HepG2 (cell line): ENCODE measurements at regions not wholly inside any gene's neighbourhood (a gene's known extent, or its start where the extent isn't known, plus 50 kb on each side); places are given as distances from the start of the nearest gene placed in this dataset.

ENCODE experiments used
- ATAC-seq: fragments of 200-7000 bp; cut with Tn5 transposase; 3 replicates; pipeline ENCODE4 v1.9.1; 2020; ENCODE audit warnings: mild to moderate bottlenecking, moderate library complexity
- BruUV-seq: library from RNA; stranded (reverse); fragments of 400-500 nt; replicated peaks from 2 replicates; lab custom pipeline; 2021; lab: Mats Ljungman, UMichigan
- CTCF ChIA-PET: fragments of 300-600 bp; formaldehyde crosslinking; extraction: SDS; loops from one replicate; lab custom pipeline; 2021; ENCODE audit warnings: low total read pairs, inconsistent platforms, low intra/inter-chr PET ratio; lab: Yijun Ruan, JAX
- POLR2A ChIA-PET: fragments of 350-600 bp; sonication (Branson Sonifier 250); formaldehyde crosslinking; loops from one replicate; lab custom pipeline; 2020; ENCODE audit warnings: antibody characterized with exemption, inconsistent platforms; lab: Yijun Ruan, JAX
- DNase-seq: peaks from one replicate; pipeline ENCODE4 v3.0.0-alpha.2; 2015; ENCODE audit warnings: low spot score
- FAIRE-seq: peaks from 3 replicates; lab custom pipeline; 2011; peaks lifted over from hg19 to GRCh38; lab: Jason Lieb, UNC
- H2AFZ ChIP-seq: one replicate; pipeline ENCODE4 v1.6.1; 2011; ENCODE audit warnings: low read length, inconsistent platforms
- H3K27ac ChIP-seq: fragments of 300-600 bp; 3 replicates; pipeline ENCODE4 v1.8.0; 2011; ENCODE audit warnings: mixed run types, mild to moderate bottlenecking, mixed read lengths, low read length, inconsistent platforms; ENCODE audit not compliant: insufficient read depth; ENCODE audit errors: extremely low read length
- H3K27me3 ChIP-seq, 2 experiments: fragments of 200-600 bp in 1 of 2; 2 replicates in 1 of 2; 3 replicates in 1 of 2; pipeline versions ENCODE4 v1.6.0 to v1.8.0; 2011; ENCODE audit warnings: low read length in 2 of 2, mild to moderate bottlenecking in 2 of 2, moderate library complexity in 2 of 2, inconsistent platforms in 1 of 2; ENCODE audit not compliant: insufficient read depth in 2 of 2, control insufficient read depth in 1 of 2
- H3K36me3 ChIP-seq, 2 experiments: fragments of 200-600 bp in 1 of 2; replicated peaks in 1 of 2; 2 replicates in 1 of 2; 3 replicates in 1 of 2; pipeline versions ENCODE4 v1.5.1 to v1.8.0; 2011; ENCODE audit warnings: low read length in 2 of 2, inconsistent platforms in 1 of 2; ENCODE audit not compliant: insufficient read depth in 2 of 2, control insufficient read depth in 1 of 2
- H3K4me1 ChIP-seq: 2 replicates; pipeline ENCODE4 v1.5.1; 2012; ENCODE audit warnings: low read length, inconsistent platforms; ENCODE audit not compliant: insufficient read depth
- H3K4me2 ChIP-seq: 2 replicates; pipeline ENCODE4 v1.6.0; 2011; ENCODE audit warnings: low read depth, low read length, inconsistent platforms
- H3K4me3 ChIP-seq, 3 experiments: fragments of 200-600 bp in 1 of 3; sonication (generic), shearing (Covaris generic) in 1 of 3; replicated peaks in 1 of 3; 2 replicates each; pipeline ENCODE4 v1.5.1; 2011 to 2016; ENCODE audit warnings: low read length in 3 of 3, inconsistent platforms in 2 of 3, low read depth in 2 of 3, mild to moderate bottlenecking in 2 of 3, control low read depth in 1 of 3, mixed read lengths in 1 of 3; ENCODE audit not compliant: insufficient read depth in 1 of 3
- H3K79me2 ChIP-seq: one replicate; pipeline ENCODE4 v1.6.1; 2011; ENCODE audit warnings: low read length, inconsistent platforms; ENCODE audit not compliant: insufficient read depth
- H3K9ac ChIP-seq: 2 replicates; pipeline ENCODE4 v1.6.0; 2011; ENCODE audit warnings: mild to moderate bottlenecking, low read depth, low read length, inconsistent platforms; ENCODE audit not compliant: insufficient read depth
- H3K9me3 ChIP-seq: 2 replicates; pipeline ENCODE4 v1.5.1; 2012; ENCODE audit warnings: mild to moderate bottlenecking, low read length
- H4K20me1 ChIP-seq: 2 replicates; pipeline ENCODE4 v1.6.0; 2011; ENCODE audit warnings: inconsistent platforms, mild to moderate bottlenecking, low read length, moderate library complexity; ENCODE audit not compliant: insufficient read depth
- CBFB ChIP-seq: sonication (generic); formaldehyde crosslinking; IDR thresholded peaks from 2 replicates; pipeline ENCODE4 v1.4.0; 2020; ENCODE audit warnings: missing genetic modification reagents
- DR1 ChIP-seq: sonication (generic); formaldehyde crosslinking; IDR thresholded peaks from 2 replicates; pipeline ENCODE4 v1.8.0; 2021; ENCODE audit warnings: mild to moderate bottlenecking, missing genetic modification reagents, inconsistent platforms
- NFE2L1 ChIP-seq: sonication (generic); formaldehyde crosslinking; IDR thresholded peaks from 2 replicates; pipeline ENCODE4 v1.4.0; 2020; ENCODE audit warnings: missing genetic modification reagents, mild to moderate bottlenecking, borderline replicate concordance
- RARA ChIP-seq: IDR thresholded peaks from 2 replicates; pipeline ENCODE4 v1.6.1; 2016; ENCODE audit warnings: missing genetic modification reagents, missing compliant biosample characterization
- RELA ChIP-seq: sonication (generic); formaldehyde crosslinking; IDR thresholded peaks from 2 replicates; pipeline ENCODE4 v1.4.0; 2020; ENCODE audit warnings: missing genetic modification reagents
- SYNCRIP ChIP-seq: fragments of 200-400 bp; formaldehyde crosslinking; IDR thresholded peaks from 2 replicates; pipeline ENCODE4 v1.6.1; 2018; ENCODE audit warnings: mild to moderate bottlenecking, low read depth, low read length; ENCODE audit not compliant: insufficient read depth
- TCF7L2 ChIP-seq: IDR thresholded peaks from 2 replicates; pipeline ENCODE4 v1.6.1; 2011; ENCODE audit warnings: mild to moderate bottlenecking, low read depth, low read length, moderate library complexity
- ZFP41 ChIP-seq: sonication (generic); formaldehyde crosslinking; IDR thresholded peaks from 2 replicates; pipeline ENCODE4 v1.4.0; 2020; ENCODE audit warnings: mild to moderate bottlenecking, missing genetic modification reagents, borderline replicate concordance
- ZNF225 ChIP-seq: sonication (generic); formaldehyde crosslinking; IDR thresholded peaks from 2 replicates; pipeline ENCODE4 v1.4.0; 2020; ENCODE audit warnings: mild to moderate bottlenecking, missing genetic modification reagents
- ZNF639 ChIP-seq: conservative IDR thresholded peaks from 2 replicates; pipeline ENCODE4 v1.6.1; 2018; ENCODE audit warnings: missing genetic modification reagents
- ZNF768 ChIP-seq: sonication (generic); formaldehyde crosslinking; IDR thresholded peaks from 2 replicates; pipeline ENCODE4 v1.4.0; 2020; ENCODE audit warnings: missing genetic modification reagents
- ZSCAN5A ChIP-seq: sonication (generic); formaldehyde crosslinking; IDR thresholded peaks from 2 replicates; pipeline ENCODE4 v1.8.0; 2022; ENCODE audit warnings: mild to moderate bottlenecking, missing genetic modification reagents, borderline replicate concordance
- ZUFSP ChIP-seq: sonication (generic); formaldehyde crosslinking; IDR thresholded peaks from 2 replicates; pipeline ENCODE4 v1.9.0; 2021; ENCODE audit warnings: missing genetic modification reagents, mild to moderate bottlenecking, borderline replicate concordance
- WGBS: methylation state at CpG from one replicate; pipeline ENCODE4 v1.1.6; 2017; ENCODE audit warnings: low lambda C conversion rate; 5-methylcytosine and 5-hydroxymethylcytosine counted together
- in situ Hi-C: cut with HindIII; loops from 2 replicates; pipeline ENCODE4 v1.10.0; 2017; ENCODE audit warnings: low pct_unique_long_range_greater_than_20kb; ENCODE audit not compliant: extremely low pct_ligation_motif_present
- intact Hi-C: fragments of 100-400 bp; cut with micrococcal nuclease; formaldehyde crosslinking; loops from one replicate; pipeline ENCODE4 v1.10.0; 2022; ENCODE audit not compliant: unreplicated experiment
- TF ChIP-seq, protein P1 (sequence below): sonication (generic); formaldehyde crosslinking; IDR thresholded peaks from 2 replicates; pipeline ENCODE4 v1.5.0; 2020; ENCODE audit warnings: missing genetic modification reagents

DNA sequence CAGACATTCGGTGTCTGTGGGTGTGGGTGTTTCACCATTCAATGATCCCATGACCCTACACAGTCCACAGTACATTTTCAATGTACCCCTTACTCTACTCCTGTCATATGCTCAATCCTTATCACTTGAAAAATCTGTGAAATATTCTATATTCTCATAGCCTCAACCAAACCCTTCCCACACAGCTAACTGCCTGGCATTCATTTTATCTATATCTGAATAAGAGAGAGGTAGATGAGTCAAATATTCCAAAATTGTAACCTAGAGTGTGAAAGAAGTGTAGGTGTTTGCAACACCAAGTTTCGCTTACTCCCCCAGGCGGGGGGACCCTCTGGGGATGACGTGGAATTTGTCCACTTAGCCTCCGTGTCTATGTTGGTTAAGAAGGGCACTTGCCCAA, 354.8 kb downstream of the ETS1 start:
- ChIA-PET POLR2A (no interaction called here), CTCF (no interaction called here)
- in situ Hi-C loops: no loop called here
- no peak overlapping the region for H3K4me2 ChIP-seq
- WGBS: 4% methylated on average over 5 of the region's 5 CpGs
- ATAC-seq (no peak), DNase-seq (no peak), FAIRE-seq (no peak)
- H4K20me1 ChIP-seq: no peaks in the 10 kb centered on the region
- BruUV-seq: no TSS peak
- no peaks in the 10 kb centered on the region for H3K27me3 ChIP-seq
- H3K79me2 ChIP-seq: no peaks in the 10 kb centered on the region
- TF ChIP-seq RELA: no peak
- TF ChIP-seq ZNF768 (CRISPR knock-in tag): no peak
- no peak for TF ChIP-seq NFE2L1 (CRISPR knock-in tag)
- no peak for TF ChIP-seq SYNCRIP
- TF ChIP-seq ZSCAN5A (CRISPR knock-in tag): no peak
- no peak overlapping the region for H3K27ac ChIP-seq
- H3K9me3 ChIP-seq: no peaks in the 10 kb centered on the region
- intact Hi-C loops: no loop called here
- H2AFZ ChIP-seq: no peak overlapping the region
- no peaks in the 10 kb centered on the region for H3K4me1 ChIP-seq
- H3K4me3 ChIP-seq: no peak overlapping the region
- H3K36me3 ChIP-seq: no peaks in the 10 kb centered on the region
- H3K9ac ChIP-seq: no peak overlapping the region

DNA sequence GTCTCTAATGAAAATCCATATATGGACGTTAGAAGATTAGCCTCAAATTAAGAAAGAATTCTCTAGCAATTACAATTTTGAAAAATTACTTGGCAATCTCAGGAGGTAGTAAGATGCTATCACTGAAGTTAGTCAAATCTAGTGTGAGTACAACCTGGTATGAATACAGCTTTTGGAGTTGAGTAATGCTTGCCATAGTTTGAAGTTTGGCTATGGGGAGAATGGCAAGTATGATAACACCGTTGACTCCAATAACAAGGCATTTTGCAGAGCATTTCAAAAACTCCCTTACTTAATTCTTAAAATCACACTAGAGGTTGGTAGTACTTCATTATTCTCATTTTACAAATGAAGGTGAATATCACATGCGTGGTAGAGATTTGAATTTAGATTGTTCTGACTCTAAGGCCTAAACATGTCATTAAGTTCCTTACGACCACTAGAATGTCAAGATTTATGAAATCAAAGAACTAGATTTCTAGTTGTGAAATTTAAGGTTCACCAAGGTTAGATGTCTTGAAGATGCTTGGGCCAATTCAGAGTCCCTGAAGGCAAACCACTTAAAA, 355.4 kb downstream of the ETS1 start:
- no peaks in the 10 kb centered on the region for H4K20me1 ChIP-seq
- no peaks in the 10 kb centered on the region for H3K9me3 ChIP-seq
- CTCF ChIA-PET: no interaction called here
- BruUV-seq: no TSS peak
- H3K79me2 ChIP-seq: no peaks in the 10 kb centered on the region
- no peak for FAIRE-seq
- no peaks in the 10 kb centered on the region for H3K27me3 ChIP-seq
- POLR2A ChIA-PET: no interaction called here
- 36% methylated on average over 4 of the region's 4 CpGs for WGBS
- no peak overlapping the region for H2AFZ ChIP-seq
- in situ Hi-C loops: no loop called here
- no peak overlapping the region for H3K27ac ChIP-seq
- H3K9ac ChIP-seq: no peak overlapping the region
- H3K36me3 ChIP-seq: no peaks in the 10 kb centered on the region
- intact Hi-C loops: no loop called here
- no peak for DNase-seq
- ATAC-seq: no peak
- no peaks in the 10 kb centered on the region for H3K4me1 ChIP-seq
- no peak overlapping the region for H3K4me2 ChIP-seq
- H3K4me3 ChIP-seq: no peak overlapping the region
- no peak for TF ChIP-seq ZFP41 (CRISPR knock-in tag)
- TF ChIP-seq ZUFSP (CRISPR knock-in tag): no peak
- TF ChIP-seq, protein P1, sequence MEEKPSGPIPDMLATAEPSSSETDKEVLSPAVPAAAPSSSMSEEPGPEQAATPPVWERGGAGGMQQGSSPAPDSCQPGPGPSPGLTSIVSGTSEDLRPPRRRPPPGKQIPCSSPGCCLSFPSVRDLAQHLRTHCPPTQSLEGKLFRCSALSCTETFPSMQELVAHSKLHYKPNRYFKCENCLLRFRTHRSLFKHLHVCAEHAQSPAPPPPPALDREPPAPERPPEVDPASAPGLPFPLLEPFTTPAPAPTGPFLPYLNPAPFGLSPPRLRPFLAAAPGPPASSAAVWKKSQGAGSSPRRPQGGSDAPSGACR (CRISPR knock-in tag): no peak
- TF ChIP-seq RARA (CRISPR knock-in tag): no peak
- TF ChIP-seq ZNF639 (CRISPR knock-in tag): no peak
- no peak for TF ChIP-seq ZNF225
- no peak for TF ChIP-seq TCF7L2
- no peak for TF ChIP-seq DR1 (CRISPR knock-in tag)
- TF ChIP-seq CBFB (CRISPR knock-in tag): no peak
